Common myeloid progenitor, CD34-positive (primary cell): ENCODE measurements at regions not wholly inside any gene's neighbourhood (a gene's known extent, or its start where the extent isn't known, plus 50 kb on each side); places are given as distances from the start of the nearest gene placed in this dataset.

Experiments used
- CTCF ChIA-PET: fragments of 350-600 bp; sonication (Branson Sonifier 250); formaldehyde crosslinking; loops from one replicate; lab custom pipeline; 2021; ENCODE audit warnings: antibody characterized with exemption; lab: Charles Lee
- POLR2A ChIA-PET: fragments of 350-600 bp; sonication (Branson Sonifier 250); formaldehyde crosslinking; loops from one replicate; lab custom pipeline; 2021; ENCODE audit warnings: antibody characterized with exemption; lab: Charles Lee
- DNase-seq, 3 donors: peaks; one replicate each; pipeline versions ENCODE4 v3.0.0 to v3.0.0-alpha.2; 2013
- H3K27ac ChIP-seq, 2 experiments: 1 replicate in 1 of 2; 2 replicates in 1 of 2; pipeline ENCODE4 v1.7.0; 2013; ENCODE audit warnings: inconsistent platforms in 2 of 2, low read length in 2 of 2, mild to moderate bottlenecking in 2 of 2, low read depth in 1 of 2, moderate library complexity in 1 of 2; ENCODE audit not compliant: severe bottlenecking in 2 of 2, insufficient read depth in 1 of 2, poor library complexity in 1 of 2
- H3K27me3 ChIP-seq, 5 experiments: replicated peaks in 2 of 5; 1 replicate in 3 of 5; 2 replicates in 2 of 5; pipeline versions ENCODE4 v1.6.1 to v1.7.0; 2013; ENCODE audit warnings: low read length in 4 of 5, mild to moderate bottlenecking in 2 of 5, moderate library complexity in 2 of 5, inconsistent platforms in 1 of 5; ENCODE audit not compliant: insufficient read depth in 5 of 5, control insufficient read depth in 4 of 5
- H3K36me3 ChIP-seq, 4 experiments: 1 replicate in 2 of 4; 2 replicates in 2 of 4; pipeline versions ENCODE4 v1.6.1 to v1.7.0; 2013; ENCODE audit warnings: low read length in 3 of 4, control low read depth in 1 of 4, mild to moderate bottlenecking in 1 of 4; ENCODE audit not compliant: control insufficient read depth in 4 of 4, insufficient read depth in 4 of 4
- H3K4me1 ChIP-seq, 4 experiments: 1 replicate in 3 of 4; 2 replicates in 1 of 4; pipeline versions ENCODE4 v1.6.1 to v1.7.1; 2013; ENCODE audit warnings: low read length in 3 of 4, mild to moderate bottlenecking in 3 of 4, control low read depth in 1 of 4, inconsistent platforms in 1 of 4, moderate library complexity in 1 of 4; ENCODE audit not compliant: control insufficient read depth in 4 of 4, insufficient read depth in 4 of 4; ENCODE audit errors: control extremely low read depth in 1 of 4
- H3K4me3 ChIP-seq, 7 experiments: 1 replicate in 4 of 7; 2 replicates in 3 of 7; pipeline versions ENCODE4 v1.5.1 to v1.7.0; 2013; ENCODE audit warnings: mild to moderate bottlenecking in 7 of 7, low read length in 6 of 7, moderate library complexity in 6 of 7, inconsistent platforms in 2 of 7, low read depth in 2 of 7, control low read depth in 1 of 7; ENCODE audit not compliant: insufficient read depth in 4 of 7, control insufficient read depth in 1 of 7; ENCODE audit errors: extremely low read depth in 1 of 7
- H3K9me3 ChIP-seq, 5 experiments: 1 replicate in 4 of 5; 2 replicates in 1 of 5; pipeline versions ENCODE4 v1.6.1 to v1.7.1; 2013; ENCODE audit warnings: low read length in 4 of 5, mild to moderate bottlenecking in 2 of 5, inconsistent platforms in 1 of 5, low read depth in 1 of 5, moderate library complexity in 1 of 5; ENCODE audit not compliant: control insufficient read depth in 4 of 5, insufficient read depth in 2 of 5; ENCODE audit errors: control extremely low read depth in 1 of 5
- WGBS: methylation state at CpG from one replicate; pipeline ENCODE4 v1.1.5; 2013; ENCODE audit not compliant: insufficient coverage; 5-methylcytosine and 5-hydroxymethylcytosine counted together

- 100% methylated on average over 1 of the region's 3 CpGs for WGBS
- H3K4me1 ChIP-seq, result no peaks in the 10 kb centered on the region
- DNase-seq, result no peak
- H3K27me3 ChIP-seq, result no peaks in the 10 kb centered on the region
- no peak overlapping the region for H3K27ac ChIP-seq
- ChIA-PET CTCF (interaction anchor here (2.3 kb wide), 1 partner anchor 91 kb away, joined by 8 read pairs; no protein-coding TSS in a partner anchor), POLR2A (no interaction called here)
- no peaks in the 10 kb centered on the region for H3K9me3 ChIP-seq
- H3K36me3 ChIP-seq, result no peaks in the 10 kb centered on the region
- H3K4me3 ChIP-seq, result no peak overlapping the region
Observed at GRCh38 chr1:58156831-58157230, 389.7 kb downstream of the OMA1 start.

- ChIA-PET CTCF (interaction anchor here (1.5 to 1.6 kb wide), 2 partner anchors 9 to 12 kb away, joined by 3 to 4 read pairs; no protein-coding TSS in a partner anchor), POLR2A (no interaction called here)
- Histone ChIP-seq H3K36me3 (no peaks in the 10 kb centered on the region), H3K27me3 (no peaks in the 10 kb centered on the region), H3K9me3 (no peaks in the 10 kb centered on the region), H3K4me1 (no peaks in the 10 kb centered on the region), H3K27ac (no peak overlapping the region), H3K4me3 (no peak overlapping the region)
- no CpG with 5 or more reads among the region's 1 CpG for WGBS
- DNase-seq, result no peak
Observed at GRCh38 chr1:58156124-58156468, 390.4 kb downstream of the OMA1 start.

GRCh38 chr1:58155418-58156123, 391.0 kb downstream of the OMA1 start:
- Histone ChIP-seq H3K4me3 (no peak overlapping the region), H3K27me3 (no peaks in the 10 kb centered on the region), H3K36me3 (no peaks in the 10 kb centered on the region), H3K27ac (no peak overlapping the region), H3K9me3 (no peaks in the 10 kb centered on the region), H3K4me1 (no peaks in the 10 kb centered on the region)
- CTCF ChIA-PET, result interaction anchor here (1.5 to 1.6 kb wide), 3 partner anchors 8 to 11 kb away, joined by 3 to 6 read pairs (median 4); no protein-coding TSS in a partner anchor
- WGBS, result 81% methylated on average over 5 of the region's 7 CpGs
- DNase-seq, result peak; percentile 45 to 67 (median 53)
- POLR2A ChIA-PET, result no interaction called here

GRCh38 chr1:58154256-58154655, 392.3 kb downstream of the OMA1 start:
- Histone ChIP-seq H3K27me3 (no peaks in the 10 kb centered on the region), H3K4me1 (peaks cover 0 to 9% (median 2%) of the 10 kb centered on the region in 4 experiments), H3K9me3 (no peaks in the 10 kb centered on the region), H3K36me3 (no peaks in the 10 kb centered on the region), H3K27ac (no peak overlapping the region), H3K4me3 (no peak overlapping the region)
- POLR2A ChIA-PET, result no interaction called here
- DNase-seq, result no peak
- WGBS, result 100% methylated on average over 2 of the region's 2 CpGs
- CTCF ChIA-PET, result interaction anchor here (0.9 to 1.6 kb wide), 4 partner anchors 8 to 89 kb away, joined by 3 to 6 read pairs (median 4); no protein-coding TSS in a partner anchor

GRCh38 chr1:58152697-58153096, 393.8 kb downstream of the OMA1 start:
- no peak overlapping the region for H3K27ac ChIP-seq
- ChIA-PET CTCF (interaction anchor here (0.6 to 1.5 kb wide), 4 partner anchors 11 to 42 kb away, joined by 3 to 6 read pairs (median 4); no protein-coding TSS in a partner anchor), POLR2A (no interaction called here)
- peaks cover 0 to 20% (median 5%) of the 10 kb centered on the region in 4 experiments for H3K4me1 ChIP-seq
- no peak overlapping the region for H3K4me3 ChIP-seq
- 100% methylated on average over 2 of the region's 3 CpGs for WGBS
- DNase-seq, result no peak
- no peaks in the 10 kb centered on the region for H3K9me3 ChIP-seq
- no peaks in the 10 kb centered on the region for H3K27me3 ChIP-seq
- no peaks in the 10 kb centered on the region for H3K36me3 ChIP-seq

- Histone ChIP-seq H3K4me3 (peak overlapping the region in 1 of 7 experiments; percentile 19), H3K4me1 (peaks cover 0 to 20% (median 5%) of the 10 kb centered on the region in 4 experiments), H3K27me3 (no peaks in the 10 kb centered on the region), H3K36me3 (no peaks in the 10 kb centered on the region), H3K9me3 (no peaks in the 10 kb centered on the region), H3K27ac (peak overlapping the region in 1 of 2 experiments; percentile 77)
- ChIA-PET POLR2A (no interaction called here), CTCF (no interaction called here)
- 13% methylated on average over 5 of the region's 6 CpGs for WGBS
- peak; percentile 82 to 96 (median 93) for DNase-seq
Observed at GRCh38 chr1:58149271-58149812, 397.2 kb downstream of the OMA1 start.

- Histone ChIP-seq H3K27ac (no peak overlapping the region), H3K4me3 (no peak overlapping the region), H3K9me3 (peaks cover 0 to 4% (median 0%) of the 10 kb centered on the region in 5 experiments), H3K4me1 (peaks cover 0 to 16% (median 5%) of the 10 kb centered on the region in 4 experiments), H3K36me3 (no peaks in the 10 kb centered on the region), H3K27me3 (no peaks in the 10 kb centered on the region)
- no peak for DNase-seq
- ChIA-PET POLR2A (no interaction called here), CTCF (interaction anchor here (1.0 to 1.4 kb wide), 2 partner anchors 10 to 19 kb away, joined by 3 to 5 read pairs; no protein-coding TSS in a partner anchor)
- 86% methylated on average over 2 of the region's 5 CpGs for WGBS
Observed at GRCh38 chr1:58144698-58145270, 401.7 kb downstream of the OMA1 start.
